DMS114 treated with DMSO at 0.1 percent for 48 hours (cell line): ENCODE measurements at regions not wholly inside any gene's neighbourhood (a gene's known extent, or its start where the extent isn't known, plus 50 kb on each side); places are given as distances from the start of the nearest gene placed in this dataset.
"Not testable (repeated sequence)": the region's sequence is repeated elsewhere in the genome, so short reads cannot be mapped to it uniquely, and the experiment has no call there.

Experiments
- DNase-seq: peaks from one replicate; lab custom pipeline; 2025; ENCODE audit not compliant: unreplicated experiment; lab: John Stamatoyannopoulos, UW

DNA sequence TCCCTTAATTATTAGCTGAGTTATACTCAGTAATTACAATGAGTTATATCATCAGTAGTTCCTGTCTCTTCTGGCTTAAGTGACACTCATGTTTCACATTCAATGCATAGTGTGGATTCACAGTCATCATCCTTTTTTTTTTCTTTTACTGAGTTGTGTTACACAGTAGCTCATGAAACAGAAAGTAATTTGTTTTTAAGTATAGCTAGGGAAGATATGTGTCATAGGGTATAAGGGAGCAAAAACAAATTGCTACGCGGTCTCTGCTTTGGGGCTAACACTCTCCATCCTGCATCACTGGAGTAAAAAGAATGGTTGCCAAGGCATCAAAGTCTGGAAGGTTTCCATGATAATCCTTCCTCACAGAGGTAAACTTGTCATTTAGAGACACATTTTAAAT, 971.7 kb upstream of the NCAM2 start:
- no peak for DNase-seq

DNA sequence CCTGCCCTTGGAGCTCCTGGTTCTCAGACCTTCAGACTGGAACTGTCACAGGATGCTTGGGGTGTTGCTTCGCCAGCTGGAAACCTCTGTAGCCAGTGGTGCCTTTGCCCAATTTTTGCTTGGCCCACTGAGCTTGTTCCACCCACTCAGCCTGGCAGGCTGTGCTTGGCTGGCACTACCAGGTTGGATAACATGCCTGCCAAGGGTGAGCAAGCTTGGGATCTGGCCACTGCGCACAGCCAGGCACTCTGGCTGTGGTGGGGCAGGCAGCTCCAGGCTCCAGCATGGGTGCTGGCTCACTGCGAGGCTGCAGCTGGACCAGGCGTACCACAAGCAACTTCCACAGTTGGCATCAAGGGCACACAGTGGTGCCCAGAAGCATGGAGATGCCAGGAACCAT, 967.8 kb upstream of the NCAM2 start:
- no peak for DNase-seq

DNA sequence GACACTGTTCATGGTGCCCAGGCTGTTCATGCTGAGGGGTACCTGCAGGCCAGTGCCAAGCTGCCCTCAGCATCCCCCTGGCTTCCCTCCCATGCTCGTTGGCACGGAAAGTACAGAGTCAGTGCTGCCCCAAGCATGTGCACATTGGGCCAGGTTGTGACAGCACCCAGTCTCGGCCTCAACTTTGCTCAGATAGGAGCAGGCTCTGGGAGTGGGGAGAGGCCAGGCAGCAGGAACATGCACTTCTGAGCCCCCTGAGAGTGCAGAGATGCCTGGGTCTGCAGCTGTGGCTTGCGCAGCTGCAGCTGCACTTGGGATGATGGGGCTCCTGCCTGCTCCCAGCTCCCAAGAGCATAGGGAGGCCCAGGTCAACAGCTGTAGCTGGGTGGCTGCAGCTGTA, 966.4 kb upstream of the NCAM2 start:
- DNase-seq: no peak

DNA sequence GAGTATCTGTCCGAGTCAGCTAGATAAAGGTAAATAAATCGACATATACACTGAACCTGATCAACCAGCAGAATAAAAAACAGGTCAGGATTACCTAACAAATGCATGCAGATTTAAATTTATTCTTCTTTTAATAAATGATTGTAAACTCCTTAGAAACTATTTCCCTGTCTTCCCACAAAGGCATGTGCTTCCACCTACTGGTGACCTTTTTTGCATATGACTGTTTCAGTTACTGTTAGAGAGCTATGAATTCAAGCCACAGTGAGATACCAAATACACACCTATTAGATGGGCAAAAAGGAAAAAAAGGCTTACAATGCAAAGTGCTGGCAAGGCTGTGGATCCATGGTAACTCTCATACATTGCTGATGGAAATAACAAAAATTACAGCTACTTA, 957.4 kb upstream of the NCAM2 start:
- no peak for DNase-seq

DNA sequence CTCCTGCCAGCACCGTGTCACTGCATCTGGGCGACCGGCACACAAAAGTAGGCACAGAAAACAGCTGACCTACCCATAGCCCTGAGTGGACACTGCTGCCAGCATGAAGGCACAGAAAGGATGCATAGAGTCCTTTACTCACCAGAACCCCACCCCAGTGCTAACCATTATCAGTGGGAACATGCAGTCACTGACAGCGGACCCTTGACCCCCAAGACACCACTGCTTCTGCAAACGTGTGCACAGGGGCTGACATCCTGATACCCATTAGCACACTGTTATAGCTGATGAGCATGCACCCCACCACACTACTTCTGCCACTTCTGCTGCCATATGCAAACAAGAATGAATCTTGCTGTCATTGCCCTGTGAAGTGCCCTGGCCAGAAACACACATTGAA, 953.0 kb upstream of the NCAM2 start:
- no peak for DNase-seq

DNA sequence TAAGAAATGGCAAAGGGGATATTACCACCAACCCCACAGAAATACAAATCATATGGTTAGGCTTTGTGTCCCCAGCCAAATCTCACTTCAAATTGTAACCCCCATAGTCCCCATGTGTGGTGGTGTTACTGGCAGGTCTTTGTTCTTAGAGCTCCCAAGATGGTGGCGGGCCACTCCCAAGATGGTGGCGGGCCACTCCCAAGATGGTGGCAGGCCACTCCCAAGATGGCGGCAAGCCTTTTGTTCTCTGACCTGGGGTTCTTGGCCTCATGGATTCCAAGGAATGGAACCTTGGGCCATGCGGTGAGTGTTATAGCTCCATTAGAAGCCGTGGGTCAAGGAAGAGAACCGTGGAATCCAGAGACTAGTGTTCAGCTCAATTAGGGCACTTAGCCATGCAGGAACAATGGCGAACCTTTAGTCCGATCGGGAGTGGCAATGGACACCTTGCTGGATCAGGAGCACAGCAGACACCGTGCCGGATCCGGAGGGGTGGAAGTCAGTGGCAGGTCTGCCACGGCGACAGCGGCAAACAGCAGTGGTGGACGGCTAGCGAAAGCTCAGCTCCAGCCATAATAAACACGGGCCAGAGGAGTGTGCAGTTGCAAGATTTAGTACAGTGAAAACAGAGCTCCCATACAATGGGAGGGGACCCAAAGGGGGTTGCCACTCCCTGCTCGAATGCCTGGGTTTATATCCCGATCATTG, 949.9 kb upstream of the NCAM2 start:
- not testable (repeated sequence) for DNase-seq

DNA sequence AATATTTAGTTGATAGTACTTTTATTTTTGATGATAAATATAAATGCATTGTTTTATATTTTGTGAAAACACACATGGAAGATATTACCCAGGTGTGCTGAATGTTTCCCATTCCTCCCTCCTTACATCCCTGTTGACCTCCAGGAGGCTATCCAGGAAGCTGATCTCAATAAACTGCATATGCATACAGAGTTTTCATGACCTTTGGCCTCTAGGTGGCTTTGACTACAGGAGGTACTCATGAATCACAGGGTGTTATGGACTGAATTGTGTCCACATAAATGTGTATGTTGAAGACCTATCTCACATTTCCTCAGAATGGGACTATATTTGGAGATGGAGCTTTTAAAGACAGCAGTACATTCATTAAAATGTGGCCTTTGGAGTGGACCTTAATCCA, 914.9 kb upstream of the NCAM2 start:
- DNase-seq: no peak

DNA sequence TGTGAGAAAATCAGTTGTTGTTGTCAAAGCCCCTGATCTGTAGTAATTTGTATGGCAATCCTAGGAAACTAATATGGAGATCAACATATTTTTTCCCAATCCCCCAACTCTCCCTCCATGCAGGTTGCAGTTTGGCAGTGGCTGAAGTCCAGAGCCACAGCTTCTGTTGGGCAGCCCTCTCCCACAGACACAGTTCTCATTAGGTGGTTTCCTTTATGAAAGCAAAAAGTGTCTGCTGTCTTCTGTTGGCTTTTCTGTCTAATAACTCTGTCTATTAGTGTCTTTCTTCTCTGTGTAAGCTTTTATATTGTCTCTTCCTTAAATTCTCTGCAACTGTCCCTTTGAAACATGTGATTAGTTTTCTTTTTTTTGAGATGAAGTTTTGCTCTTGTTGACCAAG, 914.3 kb upstream of the NCAM2 start:
- no peak for DNase-seq

DNA sequence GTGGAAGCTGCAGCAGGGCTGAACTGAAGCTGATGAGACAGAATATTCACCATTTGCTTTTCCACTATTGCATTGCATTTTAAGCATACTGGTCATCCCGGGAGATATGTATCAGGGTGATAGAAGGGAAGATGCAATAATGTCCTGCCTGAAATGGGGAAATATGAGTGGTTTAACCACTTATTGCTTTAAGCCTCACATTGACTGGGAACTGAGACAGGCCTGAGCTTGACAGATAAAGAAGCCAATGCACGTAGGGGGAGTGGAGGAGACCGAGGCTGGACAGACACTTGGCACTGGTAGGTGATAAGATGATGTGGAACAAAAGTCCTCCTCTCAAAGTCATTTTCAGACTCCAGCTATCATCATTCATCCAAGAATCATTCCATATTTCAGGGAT, 911.7 kb upstream of the NCAM2 start:
- DNase-seq: no peak

DNA sequence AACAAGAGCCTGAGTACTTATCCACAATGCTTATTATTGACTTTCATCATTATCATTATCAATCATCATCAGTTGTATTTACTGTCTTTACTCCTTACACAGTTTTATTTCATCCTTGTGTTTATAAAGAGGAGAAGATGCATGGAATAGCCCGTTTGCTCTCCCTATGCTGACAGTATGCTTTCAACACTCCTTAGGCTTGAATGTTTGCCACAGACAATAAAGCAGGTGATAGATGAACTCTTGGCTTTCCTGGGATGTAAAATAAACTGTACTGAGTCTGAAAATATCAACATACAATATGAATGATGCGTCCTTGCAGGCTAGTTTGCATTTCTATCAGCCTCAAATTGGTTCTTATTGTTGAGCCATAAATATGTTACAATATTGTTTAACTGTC, 891.8 kb upstream of the NCAM2 start:
- DNase-seq: no peak

DNA sequence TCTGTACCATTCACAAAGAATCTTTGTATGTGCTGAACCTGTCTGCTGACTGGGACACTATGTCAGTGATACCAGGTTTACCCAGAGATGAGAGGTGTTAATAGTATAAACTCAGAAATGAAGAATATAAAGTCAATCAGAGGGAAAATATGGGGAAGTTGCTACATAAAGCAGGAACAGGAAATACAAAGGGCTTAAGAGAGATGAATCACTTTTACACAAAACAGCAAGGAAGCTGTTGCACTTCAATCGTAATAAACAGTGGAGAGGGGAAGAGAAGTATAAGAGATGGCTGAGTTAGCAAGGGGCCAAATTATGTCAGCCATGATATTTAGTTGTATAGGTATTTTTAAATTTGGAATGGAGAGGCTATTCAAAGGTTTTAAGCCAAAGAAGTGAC, 890.2 kb upstream of the NCAM2 start:
- no peak for DNase-seq

DNA sequence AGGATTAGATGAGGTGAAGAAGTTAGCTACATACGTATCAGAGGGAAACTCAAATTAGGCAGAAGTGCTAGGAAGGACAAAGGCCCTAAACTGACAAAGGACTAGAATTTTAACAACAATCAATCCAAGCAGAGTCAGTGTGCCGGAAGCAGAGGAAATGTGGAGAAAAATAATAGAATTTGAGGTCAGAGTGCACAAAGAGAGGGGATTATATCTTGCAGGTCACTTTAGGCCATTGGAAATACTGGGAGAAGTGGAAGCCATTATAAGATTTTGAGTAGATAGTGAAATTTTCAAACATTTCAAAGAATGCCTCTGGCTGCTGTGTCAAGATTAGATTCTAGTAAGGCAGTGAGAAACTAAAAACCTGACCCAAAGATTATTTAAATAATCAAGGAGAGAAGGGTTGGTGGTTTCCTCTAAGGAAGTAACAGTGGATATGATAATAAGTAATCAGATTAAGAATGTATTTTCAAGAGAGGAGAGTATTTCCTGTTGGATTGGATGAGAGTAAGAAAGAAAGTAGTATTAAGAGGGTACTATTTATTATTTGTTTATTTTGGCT, 889.2 kb upstream of the NCAM2 start:
- no peak for DNase-seq

DNA sequence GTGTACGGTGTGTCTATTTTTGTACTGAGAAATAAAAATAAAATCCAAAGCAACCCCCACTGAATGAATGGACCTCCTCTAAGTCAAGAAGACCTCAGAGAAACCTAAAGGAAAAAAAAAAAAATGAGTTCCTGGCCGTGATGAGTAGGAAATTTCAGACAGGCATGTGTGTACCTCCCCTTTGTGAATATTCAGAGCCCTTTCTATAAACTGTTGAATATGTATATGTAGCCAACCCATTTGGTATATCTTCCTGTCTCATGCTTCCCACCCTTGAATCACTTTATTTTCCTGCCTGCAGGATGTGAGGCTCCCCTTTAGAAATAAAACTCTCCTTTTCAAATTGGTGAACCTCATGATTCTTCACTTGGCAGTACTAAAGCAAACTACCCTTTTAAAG, 887.8 kb upstream of the NCAM2 start:
- DNase-seq: no peak

DNA sequence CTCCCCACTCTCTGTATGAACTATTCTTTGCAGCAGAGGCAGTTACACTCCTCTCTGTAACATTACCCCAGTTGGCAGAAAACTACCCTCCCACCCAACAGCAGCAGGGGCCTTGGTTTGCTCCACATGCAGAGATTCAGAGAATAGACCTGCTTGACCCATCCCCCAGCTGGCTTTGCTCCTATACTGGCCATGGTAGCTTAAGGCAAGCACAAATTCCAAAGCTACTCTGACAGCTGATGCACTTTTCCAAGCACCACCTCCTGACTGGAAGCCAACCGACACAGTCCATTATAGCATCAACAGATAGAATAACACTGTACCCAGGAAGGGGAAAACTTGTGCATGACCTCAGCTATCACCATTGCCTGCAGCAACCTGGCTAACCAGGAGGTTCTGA, 846.5 kb upstream of the NCAM2 start:
- DNase-seq: no peak

DNA sequence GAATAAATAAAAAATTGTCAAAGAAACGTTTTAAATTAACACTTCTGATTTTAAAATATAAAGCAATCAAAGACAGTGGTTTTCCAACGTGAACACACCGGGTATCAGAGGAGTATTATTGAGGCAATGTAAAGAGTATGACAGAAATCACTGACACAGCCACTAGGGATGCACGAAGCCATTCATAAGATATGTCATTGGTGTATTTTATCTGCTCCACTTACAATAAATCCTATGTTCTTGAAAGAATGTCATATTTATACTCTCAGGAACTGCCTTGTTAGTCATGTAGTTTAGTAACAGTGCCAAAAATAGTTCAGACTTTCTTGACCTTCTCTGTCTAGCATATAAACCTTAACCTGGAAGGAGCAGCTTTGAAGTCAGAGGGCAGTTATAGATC, 835.0 kb upstream of the NCAM2 start:
- DNase-seq: no peak

DNA sequence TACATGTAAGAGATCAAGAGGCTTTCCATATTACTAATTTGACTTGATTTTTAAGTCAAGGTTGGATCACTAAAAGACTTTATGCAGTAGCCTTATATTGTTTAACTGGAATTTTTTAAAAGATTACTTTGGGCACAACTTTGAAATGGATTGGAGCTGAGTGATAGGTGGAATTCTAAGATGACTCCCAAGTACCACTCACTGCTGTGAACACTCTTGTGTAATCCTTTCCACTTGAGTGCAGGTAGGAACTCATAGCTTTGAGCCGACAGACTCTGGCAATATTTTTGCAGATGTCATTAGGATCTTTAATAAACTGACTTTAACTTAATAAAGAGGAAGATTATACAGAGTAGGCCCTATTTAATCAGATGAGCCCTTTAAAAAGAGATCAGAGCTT, 831.1 kb upstream of the NCAM2 start:
- no peak for DNase-seq

DNA sequence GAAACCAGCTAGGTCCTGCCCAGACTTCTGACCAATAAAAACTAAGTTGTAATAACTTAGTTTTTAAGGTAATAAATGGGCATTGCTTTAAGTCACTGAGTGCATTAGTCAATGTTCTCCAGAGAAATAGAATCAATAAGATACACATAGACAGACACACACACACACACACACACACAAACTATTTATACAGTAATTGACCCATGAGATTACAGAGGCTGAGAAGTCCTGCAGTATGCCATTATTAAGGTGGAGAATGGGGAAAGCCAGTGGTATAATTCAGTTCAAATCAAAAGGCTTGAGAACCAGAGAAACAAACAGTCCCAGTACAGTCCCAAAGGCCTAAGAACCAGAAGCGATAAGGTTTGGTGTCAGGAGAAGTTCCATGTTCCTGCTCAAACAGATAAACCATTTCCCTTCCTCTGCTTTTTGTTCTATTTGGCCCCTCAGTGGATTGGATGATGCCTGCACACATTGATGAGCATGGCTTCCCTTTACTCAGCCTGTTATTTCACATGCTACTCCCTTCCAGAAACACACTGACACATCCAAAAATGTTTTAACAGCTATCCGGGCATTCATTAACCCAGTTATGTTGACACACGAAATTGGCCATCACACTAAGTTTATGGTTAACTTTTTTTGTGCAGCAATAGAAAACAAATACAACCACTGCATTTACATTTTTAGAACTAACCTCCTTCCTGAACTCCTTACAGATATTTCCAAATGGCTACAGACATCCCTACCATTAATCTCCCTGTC, 828.2 kb upstream of the NCAM2 start:
- DNase-seq: no peak

DNA sequence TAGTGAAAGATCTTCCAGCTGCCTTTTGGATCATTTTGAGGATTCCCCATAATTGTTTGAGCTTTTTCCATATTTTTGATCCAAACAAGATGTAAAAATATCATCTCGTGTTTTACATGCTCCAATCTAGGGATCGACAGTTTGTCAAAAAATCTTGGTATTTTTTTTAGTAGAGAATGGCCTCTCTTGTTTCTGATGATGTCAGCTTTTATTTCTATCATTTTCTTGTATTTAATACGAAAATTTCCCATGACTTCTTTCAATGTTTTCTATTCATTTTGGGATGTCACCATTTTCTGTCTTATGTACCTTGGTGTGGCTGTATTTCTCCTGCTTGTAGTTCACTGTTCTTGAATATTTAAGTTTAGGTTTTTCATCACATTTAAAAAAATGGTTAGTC, 812.0 kb upstream of the NCAM2 start:
- no peak for DNase-seq

DNA sequence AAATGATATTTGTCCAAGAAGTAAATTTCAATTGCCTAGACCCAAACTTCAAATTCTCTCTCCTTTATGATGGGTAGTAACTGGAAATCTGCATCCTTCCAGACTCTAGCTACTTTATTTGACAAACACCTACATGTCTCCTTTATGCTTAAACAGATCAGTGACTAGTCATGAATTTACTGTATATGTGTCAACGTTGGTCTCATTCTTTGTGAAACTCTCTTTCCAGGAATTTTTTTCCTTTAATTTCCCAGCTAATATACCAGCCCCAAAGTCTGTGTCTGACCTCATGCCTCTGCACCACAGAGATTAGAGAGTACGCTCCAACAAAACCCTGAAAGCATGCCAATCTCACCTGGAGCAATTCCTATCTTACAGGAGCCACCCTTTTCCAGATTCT, 811.2 kb upstream of the NCAM2 start:
- no peak for DNase-seq

DNA sequence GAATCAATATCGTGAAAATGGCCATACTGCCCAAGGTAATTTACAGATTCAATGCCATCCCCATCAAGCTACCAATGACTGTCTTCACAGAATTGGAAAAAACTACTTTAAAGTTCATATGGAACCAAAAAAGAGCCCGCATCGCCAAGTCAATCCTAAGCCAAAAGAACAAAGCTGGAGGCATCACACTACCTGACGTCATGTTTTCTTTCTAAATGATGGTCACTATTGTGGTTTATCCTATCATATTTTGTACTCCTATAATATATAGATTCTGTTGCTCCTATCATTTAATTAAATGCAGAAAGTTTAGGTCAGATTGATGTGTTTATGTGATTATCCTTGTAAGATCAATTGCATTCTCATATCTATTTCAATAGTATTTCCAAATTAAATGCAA, 796.9 kb upstream of the NCAM2 start:
- not testable (repeated sequence) for DNase-seq

DNA sequence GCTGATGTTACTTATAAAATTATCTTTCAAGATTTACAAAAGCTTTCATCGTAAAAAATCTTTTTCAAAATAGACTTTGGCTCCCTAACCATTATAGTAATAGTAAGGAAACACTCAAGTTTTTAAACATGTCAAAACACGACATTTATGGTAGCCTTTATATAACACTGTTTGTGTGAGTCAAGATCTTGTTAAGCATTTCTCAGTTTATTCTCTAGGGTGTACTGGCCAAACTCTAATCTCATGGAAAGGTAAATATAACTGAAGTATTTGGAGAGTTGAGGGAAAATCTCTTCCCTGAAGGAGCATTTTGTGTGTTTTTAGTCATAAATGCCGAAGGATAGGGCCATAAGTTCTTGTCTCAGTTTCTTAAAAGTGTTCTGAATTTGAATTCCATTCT, 790.9 kb upstream of the NCAM2 start:
- no peak for DNase-seq

DNA sequence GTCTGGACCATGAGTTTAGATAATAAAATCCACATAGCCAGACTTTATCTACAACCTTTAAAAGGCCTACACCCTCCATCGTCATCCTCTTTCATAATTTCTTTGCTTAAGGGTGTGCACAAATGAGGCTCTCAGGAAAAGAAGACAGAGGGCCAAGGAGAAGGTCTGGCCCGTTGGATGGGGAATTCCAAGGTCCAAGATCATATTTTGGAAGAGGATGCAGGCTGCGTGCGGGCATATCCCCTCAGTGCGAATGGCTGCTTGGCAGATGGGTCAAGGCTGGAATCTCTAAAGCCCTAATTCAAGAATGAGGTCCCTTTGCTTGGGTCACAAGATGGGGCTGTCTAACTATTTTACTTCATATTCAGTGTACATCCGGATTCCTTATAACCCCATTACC, 782.2 kb upstream of the NCAM2 start:
- no peak for DNase-seq

DNA sequence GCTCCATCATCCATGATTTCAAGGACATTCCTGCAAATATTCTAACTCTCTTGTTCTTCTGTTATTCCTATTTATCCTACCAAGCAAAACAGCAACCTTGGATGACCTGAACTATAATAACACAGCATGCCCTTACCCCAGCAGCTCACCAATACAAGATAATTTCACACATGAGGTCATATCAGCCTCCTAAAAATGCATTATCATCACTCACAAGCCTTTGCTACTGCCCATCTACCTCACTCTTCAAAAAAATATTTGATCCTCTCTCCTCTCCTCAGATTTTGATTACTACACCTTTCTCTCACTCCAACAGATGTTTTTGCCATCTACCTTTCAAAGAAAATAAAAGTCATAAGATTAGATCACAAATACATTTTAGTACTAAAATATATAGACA, 777.6 kb upstream of the NCAM2 start:
- DNase-seq: no peak
